SW480 (cell line): ENCODE measurements at regions not wholly inside any gene's neighbourhood (a gene's known extent, or its start where the extent isn't known, plus 50 kb on each side); places are given as distances from the start of the nearest gene placed in this dataset.

Experiments
- DNase-seq: peaks from one replicate; pipeline ENCODE4 v3.0.0-alpha.2; 2016; ENCODE audit warnings: low spot score

DNA sequence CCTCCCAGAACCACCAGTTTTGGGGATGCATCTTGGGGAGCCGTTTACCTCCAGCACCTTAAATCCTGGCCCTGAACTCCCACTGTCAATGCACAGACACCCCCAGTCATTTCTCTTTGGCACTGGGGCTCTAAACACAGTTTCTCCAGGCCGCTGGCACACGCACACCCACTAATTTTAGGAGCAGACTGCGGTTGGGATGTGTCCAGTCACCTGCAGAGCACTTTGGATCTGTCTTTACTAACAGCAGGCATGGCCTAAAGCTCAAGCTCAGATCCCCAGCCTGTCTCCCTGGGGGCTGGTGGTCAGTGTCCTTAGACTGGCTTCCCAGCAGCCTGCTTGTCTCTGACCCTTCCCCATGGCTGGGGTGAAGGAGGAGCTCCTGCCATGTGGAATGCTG, 49.9 kb downstream of the SYNE3 start:
- no peak for DNase-seq

DNA sequence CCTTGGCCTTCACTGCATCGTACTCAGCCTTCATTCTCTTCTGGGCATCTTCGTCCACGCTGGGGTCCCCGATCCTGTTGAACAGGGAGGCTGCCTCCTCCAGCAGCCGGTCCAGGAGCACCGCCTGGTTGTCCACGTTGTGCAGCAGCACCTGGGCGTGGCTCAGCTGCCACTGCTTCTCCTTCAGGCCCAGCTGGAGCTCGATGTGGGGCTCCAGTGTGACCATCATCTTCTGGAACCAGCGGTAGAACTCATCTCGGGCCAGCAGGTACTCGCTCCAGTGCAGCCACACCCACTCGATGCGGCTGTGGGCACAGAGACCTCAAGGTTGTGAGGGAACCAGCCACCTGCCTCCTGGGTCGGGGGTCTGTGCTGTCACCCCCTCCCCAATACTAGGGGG, 50.5 kb downstream of the SYNE3 start:
- DNase-seq = no peak

DNA sequence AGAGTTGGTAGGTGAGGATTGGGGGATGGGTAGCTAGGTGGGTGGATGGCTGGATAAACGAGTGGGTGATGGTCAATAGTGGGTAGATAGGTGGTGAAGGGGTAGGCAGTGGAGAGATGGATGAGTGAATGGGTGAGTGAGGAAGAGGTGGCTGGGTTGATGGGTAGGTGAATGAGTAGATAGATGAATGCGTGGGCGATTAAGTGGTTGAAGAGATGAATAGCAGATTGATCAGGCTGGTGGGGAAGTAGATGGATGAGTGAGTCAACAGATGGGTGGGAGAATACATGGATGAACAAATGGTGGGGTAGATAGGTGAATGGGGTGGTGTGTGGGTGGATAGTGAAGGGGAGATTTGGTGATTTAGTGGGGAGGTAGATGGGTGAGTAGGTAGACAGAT, 51.1 kb downstream of the SYNE3 start:
- no peak for DNase-seq

DNA sequence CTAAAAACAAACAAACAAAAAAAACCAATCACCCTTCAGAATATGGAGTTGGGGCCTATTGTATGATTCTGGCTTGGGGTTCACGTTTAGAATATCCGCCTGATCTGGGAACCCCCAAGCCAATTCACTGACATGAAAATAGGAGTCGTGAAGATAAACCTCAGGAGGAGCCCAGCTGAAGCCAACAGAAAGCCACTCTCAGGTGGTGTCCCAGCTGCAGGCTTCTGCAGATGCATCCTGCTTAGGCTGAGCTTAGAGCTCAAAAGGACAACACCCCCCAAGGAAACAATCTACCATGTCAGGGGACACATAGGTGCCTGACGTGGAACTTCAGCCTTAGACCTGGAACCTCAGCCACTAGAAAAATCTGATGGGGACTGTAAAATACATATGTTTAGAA, 51.9 kb downstream of the SYNE3 start:
- no peak for DNase-seq

DNA sequence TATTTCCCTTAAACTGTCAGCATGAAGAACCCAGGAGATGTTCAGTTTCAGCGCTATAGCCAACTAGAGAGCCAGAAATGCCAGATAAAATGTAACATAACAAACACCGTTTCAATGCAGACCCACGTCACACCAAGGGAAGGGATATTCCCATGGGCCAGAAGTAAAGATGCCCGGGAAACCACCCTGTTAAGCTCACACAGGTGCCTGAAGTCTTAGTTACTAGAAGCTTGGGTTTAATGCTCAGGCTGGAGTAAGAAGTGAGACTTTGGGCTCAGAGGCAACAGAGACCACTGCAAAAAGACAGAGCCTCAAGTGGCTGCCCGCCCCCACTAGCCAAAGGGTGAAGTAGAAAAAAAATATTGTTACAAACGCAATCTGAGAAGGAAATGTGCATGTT, 52.3 kb downstream of the SYNE3 start:
- no peak for DNase-seq

DNA sequence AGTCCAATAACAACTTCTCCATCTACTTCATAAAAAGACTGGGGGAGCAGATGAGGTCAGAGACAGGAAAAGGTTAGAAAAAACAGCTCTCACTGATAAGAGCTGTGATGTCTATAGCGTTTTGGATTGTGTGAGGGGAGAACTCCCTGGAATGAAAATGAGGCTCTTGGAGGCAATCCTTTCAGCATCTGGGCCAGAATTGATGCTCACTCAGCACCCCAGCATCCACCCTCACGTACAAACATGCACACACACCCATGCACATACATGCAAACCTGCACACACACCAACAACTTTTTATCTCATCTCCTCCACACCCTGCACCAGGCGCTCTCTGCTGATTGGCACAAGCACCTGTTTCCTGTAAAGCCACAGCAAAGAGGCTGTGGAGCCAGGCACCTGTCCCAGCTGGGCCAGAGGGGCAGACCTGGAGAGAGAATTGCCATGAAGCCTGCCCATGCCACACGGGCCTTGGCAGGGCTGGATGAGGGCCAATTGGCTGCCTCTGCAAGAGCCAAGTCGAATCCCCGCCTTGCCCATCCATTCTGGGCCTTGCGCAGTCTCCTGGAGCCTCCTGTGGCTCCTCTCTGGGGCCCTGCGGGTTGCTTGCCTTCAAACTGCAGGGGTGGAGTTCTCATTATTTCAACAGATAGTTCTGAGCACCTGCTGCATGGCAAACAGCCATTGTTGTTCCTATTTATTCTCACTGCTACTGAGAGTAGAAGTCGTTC, 53.1 kb downstream of the SYNE3 start:
- no peak for DNase-seq

DNA sequence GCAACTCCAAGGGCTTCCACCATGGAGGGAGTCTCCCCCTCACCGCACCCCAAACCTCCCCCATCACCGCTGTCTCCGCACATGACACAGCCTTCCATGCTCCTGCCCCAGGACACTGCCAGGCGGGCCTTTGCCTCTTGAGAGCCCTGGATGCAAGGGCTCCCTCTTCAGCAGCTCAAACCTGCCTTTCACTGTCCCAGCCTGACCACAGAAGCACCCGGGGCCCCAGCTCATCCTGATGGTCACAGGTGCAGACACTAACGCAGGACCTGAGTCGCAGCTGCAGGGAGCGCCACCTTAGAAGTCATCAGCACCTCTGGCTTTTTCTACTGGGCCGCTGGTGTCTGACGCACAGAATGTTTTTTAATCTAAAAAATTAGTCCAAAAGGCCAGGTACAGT, 54.0 kb downstream of the SYNE3 start:
- no peak for DNase-seq

DNA sequence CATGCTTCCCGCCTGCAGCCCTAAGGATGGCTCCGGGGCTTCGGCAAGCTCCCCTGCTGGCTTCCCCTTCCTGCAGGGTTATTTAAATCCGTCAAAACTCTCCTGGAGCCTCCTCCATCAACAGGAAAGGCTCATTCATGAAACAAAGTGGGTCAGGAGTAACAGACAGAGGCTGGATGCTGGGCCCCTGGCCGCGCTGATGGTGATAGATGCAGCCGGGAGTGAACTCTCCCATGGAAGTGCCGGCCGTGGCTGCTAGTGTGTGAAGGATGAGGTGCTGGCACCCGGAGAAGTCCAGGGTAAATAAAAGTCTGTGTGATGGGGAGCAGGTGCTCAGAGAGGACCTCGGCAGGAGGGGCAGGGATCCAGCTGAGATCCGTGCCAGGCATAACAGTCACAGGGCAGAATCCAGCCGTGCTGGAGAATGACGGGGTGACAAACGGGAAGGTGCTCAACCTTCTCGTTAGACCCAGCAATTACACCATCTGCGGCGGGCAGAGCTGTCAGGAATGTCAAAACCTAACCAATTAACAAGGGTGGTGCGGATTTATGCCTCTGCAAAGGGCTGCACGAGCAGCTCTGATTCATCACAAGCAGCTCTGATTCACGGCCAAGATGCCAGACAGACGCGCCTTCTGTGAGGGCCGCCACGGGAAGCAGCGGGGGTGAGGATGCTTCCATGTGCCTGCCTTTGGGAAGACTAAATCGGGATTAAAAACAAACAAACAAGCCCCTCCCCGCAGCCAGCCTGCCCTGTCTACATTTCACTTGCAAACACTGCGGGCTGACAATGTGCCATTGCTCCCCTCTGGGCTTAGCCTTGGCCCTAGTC, 55.6 kb downstream of the SYNE3 start:
- DNase-seq = peak; percentile 76

DNA sequence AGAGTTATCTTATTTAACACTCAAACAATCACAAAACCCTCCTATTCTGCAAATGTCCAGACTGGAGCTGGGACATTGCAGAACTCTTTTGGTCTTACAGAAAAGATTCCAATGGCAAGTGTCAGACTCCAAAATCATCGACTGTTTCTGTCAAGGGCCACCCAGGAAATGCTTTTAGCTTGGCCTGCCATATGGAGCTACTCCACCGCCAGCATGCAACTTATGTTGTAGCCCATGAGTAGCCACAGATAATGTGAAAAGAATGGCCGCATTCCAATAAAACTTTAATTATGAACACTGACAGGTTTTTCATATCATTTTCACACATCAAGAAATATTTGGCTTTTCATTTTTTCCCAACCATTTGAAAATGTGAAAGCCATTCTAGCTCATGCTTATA, 57.5 kb downstream of the SYNE3 start:
- DNase-seq = no peak

DNA sequence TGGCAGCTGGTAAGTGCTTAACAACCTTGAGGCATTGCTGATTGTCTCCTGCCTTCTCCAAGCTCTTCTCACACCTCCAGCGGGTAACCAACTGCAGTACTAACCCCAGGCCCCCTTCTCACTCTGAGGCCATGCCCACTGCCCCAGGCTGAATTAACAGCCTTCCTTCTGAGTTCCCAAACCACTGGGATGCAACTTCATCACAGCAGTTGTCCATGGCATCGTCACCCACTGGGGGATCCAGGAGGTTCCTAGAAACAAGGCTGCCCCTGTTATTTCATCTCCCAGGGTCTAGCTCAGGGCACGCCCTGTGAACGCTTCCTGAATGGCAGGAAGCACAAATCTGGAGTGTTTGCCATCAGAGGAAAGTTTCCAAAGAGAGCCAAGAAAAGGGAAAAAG, 58.0 kb downstream of the SYNE3 start:
- DNase-seq = no peak

DNA sequence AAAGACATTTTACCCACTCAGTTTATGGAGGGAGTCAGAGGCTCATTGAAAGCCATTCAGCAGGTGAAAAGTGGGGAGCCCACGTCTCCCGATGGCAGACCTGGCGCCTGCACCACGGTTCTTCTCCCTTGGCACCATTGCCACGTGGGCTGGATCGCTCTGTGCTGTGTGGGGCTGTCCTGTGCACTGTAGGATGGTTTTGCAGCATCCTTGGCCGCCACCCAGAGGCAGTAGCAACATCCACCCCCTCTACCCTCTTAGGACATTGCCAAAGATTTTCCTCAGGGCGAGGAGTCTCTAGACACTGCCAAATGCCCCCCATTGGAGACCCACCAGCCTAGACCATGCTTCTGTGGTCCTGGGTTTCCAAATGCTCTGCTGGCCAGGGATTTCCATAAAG, 60.2 kb downstream of the SYNE3 start:
- DNase-seq = no peak

DNA sequence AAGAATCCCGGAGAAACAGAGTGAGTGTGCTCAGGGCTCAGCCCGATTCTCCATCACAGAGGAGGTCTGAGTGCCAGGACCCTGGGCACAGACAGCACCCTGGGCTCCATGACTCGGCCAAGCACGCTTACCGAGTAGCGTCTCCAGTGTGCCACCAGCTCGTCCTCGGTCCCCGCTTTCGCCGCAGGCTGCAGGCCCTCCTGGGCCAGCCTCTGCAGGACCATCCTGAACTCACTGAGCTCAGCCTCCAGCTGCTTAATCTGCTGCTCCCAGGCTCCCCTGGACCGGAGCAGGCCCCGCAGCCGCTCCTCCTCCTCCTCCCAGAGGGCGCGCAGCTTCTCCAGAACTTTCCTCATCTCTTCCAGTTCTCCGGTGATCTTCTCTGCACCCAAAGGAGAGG, 61.2 kb downstream of the SYNE3 start:
- no peak for DNase-seq

DNA sequence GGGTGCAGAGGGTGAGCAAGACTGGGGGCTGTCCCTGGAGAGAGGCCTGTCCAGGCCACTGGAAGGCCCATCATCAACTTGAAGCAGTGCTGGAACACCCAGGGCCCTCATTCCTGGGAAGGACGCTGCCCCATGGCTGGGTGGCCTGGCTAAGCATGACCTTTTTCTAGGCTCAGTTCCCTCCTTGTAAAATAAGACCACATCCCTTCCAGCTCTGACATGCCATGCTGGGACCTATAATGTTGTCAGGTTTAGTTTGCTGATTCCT, 62.8 kb downstream of the SYNE3 start:
- DNase-seq = no peak

DNA sequence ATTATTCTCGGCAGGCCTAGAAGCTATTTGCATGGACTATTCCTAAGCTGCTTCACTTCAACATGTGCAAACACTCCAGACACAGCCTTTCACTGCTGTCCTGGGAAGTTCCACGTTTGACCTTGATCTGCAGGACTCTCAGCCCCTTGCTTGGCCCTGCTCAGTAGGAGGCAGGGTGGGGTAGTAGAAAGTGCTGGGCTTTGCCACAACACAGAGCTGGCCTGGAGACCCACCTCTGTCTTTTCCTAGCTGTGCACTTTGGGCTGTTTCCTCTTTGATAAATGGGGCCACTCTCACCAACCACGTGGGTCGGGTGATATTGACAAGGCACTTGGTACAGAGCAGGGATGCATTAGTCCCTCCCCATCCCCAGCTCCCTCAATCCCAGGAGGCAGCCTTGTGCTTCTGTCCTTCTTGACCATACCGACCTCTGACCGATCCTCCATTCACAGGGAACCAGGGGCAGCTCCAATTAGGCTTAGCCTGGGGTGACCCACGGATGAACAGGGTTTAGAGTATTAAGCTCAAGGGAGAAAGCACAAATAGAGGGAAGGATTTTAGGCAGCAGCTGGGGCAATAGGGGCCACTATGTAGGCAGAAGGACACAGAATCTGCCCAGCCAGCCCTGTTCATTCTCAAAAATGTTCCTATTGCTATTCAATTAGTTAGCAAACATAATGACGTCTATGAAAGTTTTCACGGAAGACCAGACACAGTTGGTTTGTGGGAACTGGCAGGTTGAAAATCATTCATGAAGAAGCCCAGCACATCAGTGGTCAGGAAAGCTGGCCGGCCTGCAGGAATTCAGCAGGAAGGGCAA, 63.3 kb downstream of the SYNE3 start:
- no peak for DNase-seq

DNA sequence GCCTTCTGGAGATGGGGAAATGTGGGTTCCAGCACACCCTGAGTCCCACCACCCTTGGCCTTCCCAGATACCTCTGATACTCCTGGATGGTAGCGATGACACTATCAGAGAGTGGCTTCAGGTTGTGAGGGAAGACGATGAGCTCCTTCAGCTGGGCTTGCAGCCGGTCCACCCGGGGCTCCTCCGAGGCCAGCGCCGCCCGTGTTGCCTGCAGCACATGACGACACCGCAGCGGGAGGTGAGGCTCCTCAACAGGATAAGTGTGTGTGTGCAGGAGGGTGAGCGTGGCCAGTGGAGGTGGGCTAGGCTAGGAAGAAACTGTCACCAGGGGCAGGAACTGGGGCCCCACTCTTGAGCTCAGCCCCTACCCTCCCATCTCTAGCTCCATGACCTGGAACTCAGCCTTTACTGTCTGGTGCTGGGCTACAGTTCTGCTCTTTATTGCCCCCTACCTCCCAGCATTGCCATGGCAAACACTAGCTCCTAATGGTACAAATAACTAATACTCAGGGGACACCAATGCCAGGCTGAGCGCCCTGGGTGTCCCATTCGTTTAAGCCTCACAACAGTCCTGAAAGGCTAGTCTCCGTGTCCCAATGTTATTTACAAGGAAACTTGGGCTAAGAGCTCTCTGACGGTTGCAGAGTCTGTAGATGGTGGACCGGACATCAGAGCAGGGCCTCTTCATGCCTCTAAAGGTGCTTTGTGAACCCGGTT, 64.1 kb downstream of the SYNE3 start:
- peak; percentile 22 for DNase-seq

DNA sequence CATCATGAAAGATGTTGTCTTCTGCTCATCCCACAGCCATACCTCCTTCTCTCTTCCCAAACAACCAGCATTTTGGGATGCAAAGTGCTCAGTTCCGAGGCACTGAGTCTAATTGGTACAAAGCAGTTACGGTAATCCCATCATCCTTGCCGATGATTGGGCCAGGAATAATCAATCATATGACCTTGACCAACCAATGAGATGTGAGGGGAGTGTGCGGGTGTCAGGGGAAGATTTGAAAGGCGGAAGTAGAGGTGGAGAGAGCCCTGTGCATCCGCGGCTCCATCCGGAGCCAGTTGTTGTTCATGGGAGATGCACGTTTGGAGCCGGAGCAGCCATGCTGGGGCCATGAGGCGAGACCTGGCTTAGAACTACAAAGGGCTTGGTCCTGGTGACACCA, 67.3 kb downstream of the SYNE3 start:
- no peak for DNase-seq

DNA sequence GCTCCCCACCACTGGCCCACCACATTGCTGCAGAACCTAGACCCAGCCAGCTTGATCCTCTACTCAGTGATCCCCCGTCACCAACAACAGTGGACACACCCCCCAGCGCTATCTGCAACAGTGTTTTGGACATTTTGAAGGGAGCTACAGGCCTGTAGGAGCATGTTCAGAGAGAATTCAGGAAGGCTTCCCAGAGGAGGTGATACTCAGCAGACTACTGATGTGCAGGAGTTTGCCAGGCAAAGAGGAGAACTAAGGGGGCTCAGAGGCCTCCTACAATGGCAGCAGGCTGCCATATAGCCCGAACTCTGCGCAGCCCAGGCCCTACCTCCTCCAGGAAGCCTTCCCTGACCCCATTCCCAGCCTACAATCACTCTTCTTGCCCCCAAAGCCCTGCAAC, 70.0 kb downstream of the SYNE3 start:
- no peak for DNase-seq

DNA sequence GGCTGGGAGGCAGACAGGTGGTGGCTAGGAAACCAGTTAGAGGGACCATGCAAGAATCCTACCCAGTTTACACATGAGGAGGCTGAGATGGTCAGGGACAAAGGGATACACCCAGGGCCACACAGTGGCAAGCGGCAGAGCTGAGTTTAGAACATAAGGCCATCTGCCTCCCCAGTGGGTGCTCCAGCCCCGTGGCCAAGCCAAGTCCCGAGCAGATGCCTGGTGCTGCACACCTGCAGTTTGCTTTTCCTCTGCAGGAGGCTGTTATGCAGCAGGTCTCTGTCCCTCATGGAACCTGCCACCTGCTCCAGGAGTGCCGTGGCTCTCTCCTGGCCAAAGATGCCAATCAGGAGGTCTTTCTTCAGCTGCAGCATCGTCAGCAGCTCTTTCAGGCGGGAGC, 70.8 kb downstream of the SYNE3 start:
- DNase-seq = no peak

DNA sequence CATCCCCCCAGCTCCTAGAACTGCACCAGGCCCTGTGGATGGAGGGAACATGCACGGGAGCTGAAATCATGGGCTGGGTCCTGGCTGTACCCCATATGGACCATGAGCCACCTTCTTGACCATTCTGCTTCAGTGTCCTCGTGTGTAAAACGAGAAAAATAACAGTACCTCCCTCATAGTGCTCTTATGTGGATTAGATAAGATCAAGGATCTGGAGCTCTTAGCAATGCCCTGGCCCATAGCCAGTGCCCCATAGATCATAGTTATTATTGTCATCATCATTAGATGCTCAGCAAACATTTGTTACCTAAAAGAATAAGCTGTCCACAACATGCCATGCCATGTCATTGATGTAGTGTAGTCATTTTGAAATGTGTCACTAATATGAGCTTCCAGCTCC, 71.3 kb downstream of the SYNE3 start:
- no peak for DNase-seq

DNA sequence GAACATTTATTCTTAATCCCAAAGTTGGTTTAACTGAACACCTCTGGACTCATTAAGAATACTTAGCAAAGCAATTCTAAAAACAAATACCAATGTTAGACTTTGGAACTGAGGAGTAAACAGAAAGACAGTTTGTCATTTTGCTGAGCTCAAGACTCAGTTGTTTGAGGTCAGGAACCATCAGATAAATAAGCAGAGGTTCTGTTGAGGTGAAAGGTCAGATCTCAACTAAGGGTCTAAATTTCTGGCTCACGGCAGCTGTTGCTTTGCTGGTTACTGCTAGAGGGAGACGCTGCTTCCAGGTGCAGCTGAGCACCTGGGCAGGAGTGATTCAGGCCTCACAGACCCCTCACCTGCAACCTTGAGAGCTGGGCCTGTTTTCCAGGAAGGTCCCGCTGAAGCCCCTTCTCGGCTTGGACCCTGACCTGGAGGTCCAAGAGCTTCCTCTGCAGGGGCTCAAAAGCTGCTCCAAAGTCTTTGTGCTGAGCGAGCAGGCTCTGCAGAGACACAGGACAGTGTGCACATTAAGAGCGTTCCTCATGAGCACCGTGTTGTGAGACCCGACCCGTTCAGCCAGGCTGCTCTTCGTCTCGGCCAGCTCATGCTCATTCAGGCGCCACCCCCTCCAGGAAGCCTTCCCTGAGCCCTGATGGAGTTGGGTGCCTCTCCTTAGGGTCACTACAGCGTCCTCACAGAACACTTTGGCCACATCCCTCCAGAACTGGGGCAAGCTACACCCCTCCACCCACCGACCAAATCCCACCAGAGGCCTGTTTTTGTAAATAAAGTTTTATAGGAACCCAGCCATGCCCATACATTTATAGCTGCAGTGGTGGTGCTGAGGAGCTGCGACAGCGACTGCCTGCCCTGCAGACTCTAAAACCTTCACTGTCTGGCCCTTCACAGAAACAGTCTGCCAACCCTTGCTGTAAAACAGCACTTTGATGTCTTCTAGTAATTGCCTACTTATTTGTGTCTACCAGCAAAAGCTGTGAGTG, 72.0 kb downstream of the SYNE3 start:
- DNase-seq = no peak

DNA sequence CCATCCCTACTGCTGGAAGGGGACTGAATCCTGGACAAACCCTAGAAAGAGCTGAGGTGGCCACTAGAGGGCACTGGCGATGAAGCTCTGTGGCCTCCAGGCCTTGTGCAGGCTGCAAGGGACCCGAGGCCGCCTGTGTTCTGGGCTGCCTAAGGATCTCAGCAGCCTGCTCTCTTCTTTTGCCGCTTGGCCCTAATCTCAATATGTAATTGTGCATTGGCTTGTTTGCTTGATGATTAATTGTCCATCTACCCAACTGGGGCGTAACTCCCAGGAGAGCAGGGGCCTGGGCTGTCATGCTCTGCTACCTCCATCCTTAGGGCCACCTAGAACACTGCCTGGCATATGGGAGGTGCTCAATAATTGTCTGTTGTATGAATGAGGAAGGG, 73.8 kb downstream of the SYNE3 start:
- peak; percentile 88 for DNase-seq
